Panc1 (cell line): ENCODE measurements at regions not wholly inside any gene's neighbourhood (a gene's known extent, or its start where the extent isn't known, plus 50 kb on each side); places are given as distances from the start of the nearest gene placed in this dataset.

Source experiments
- ATAC-seq: fragments of 200-7000 bp; cut with Tn5 transposase; 2 replicates; pipeline ENCODE4 v1.9.1; 2020; ENCODE audit warnings: mild to moderate bottlenecking, moderate library complexity
- BruUV-seq: library from RNA; stranded (reverse); fragments of 400-500 nt; replicated peaks from 2 replicates; lab custom pipeline; 2021; lab: Mats Ljungman, UMichigan
- CTCF ChIA-PET: fragments of 300-600 bp; sonication (Branson Sonifier 250); formaldehyde crosslinking; loops from one replicate; lab custom pipeline; 2022; ENCODE audit warnings: antibody characterized with exemption; lab: Charles Lee
- POLR2A ChIA-PET: fragments of 300-600 bp; sonication (Branson Sonifier 250); formaldehyde crosslinking; loops from one replicate; lab custom pipeline; 2022; ENCODE audit warnings: antibody characterized with exemption; lab: Charles Lee
- DNase-seq: peaks from one replicate; pipeline ENCODE4 v3.0.0-alpha.2; 2010; ENCODE audit warnings: low read depth, low spot score
- H3K27ac ChIP-seq: 2 replicates; pipeline ENCODE4 v1.5.1; 2011; ENCODE audit warnings: mild to moderate bottlenecking, low read length, inconsistent platforms
- H3K27me3 ChIP-seq: fragments of 200-500 bp; sonication (Bioruptor generic); 2 replicates; pipeline ENCODE4 v1.6.0; 2014; ENCODE audit warnings: low read length, inconsistent platforms; ENCODE audit not compliant: control insufficient read depth, insufficient read depth
- H3K36me3 ChIP-seq: fragments of 200-500 bp; sonication (Bioruptor generic); 2 replicates; pipeline ENCODE4 v1.5.1; 2014; ENCODE audit warnings: inconsistent platforms, mild to moderate bottlenecking, low read length, moderate library complexity; ENCODE audit not compliant: control insufficient read depth, insufficient read depth
- H3K4me1 ChIP-seq: 2 replicates; pipeline ENCODE4 v1.5.1; 2011; ENCODE audit warnings: inconsistent platforms, mild to moderate bottlenecking, low read length, moderate library complexity; ENCODE audit not compliant: control insufficient read depth, insufficient read depth
- H3K4me3 ChIP-seq, 2 experiments: 2 replicates each; pipeline ENCODE4 v1.5.1; 2011 to 2012; ENCODE audit warnings: low read depth in 2 of 2, low read length in 2 of 2, mild to moderate bottlenecking in 2 of 2, inconsistent platforms in 1 of 2, moderate library complexity in 1 of 2
- H3K9me3 ChIP-seq: fragments of 200-500 bp; sonication (Bioruptor generic); 2 replicates; pipeline ENCODE4 v1.5.1; 2014; ENCODE audit warnings: low read depth, mild to moderate bottlenecking, inconsistent platforms, low read length, moderate library complexity; ENCODE audit not compliant: control insufficient read depth, insufficient read depth
- POLR2AphosphoS5 ChIP-seq: IDR thresholded peaks from 2 replicates; pipeline ENCODE4 v1.6.1; 2012; ENCODE audit warnings: mild to moderate bottlenecking, low read depth, low read length, moderate library complexity
- SIN3A ChIP-seq: IDR thresholded peaks from 2 replicates; pipeline ENCODE4 v1.6.1; 2012; ENCODE audit warnings: low read depth, mild to moderate bottlenecking, low read length, moderate library complexity, borderline replicate concordance; ENCODE audit not compliant: insufficient read depth
- TCF7L2 ChIP-seq: IDR thresholded peaks from 2 replicates; pipeline ENCODE4 v1.6.1; 2011; ENCODE audit warnings: mild to moderate bottlenecking, low read depth, low read length, inconsistent platforms
- in situ Hi-C: cut with HindIII; loops from 2 replicates; pipeline ENCODE4 v1.10.0; 2016; ENCODE audit warnings: low sequenced_read_pairs, low pct_unique_long_range_greater_than_20kb
- intact Hi-C: fragments of 100-400 bp; cut with micrococcal nuclease; formaldehyde crosslinking; loops from one replicate; pipeline ENCODE4 v1.10.0; 2022; ENCODE audit not compliant: unreplicated experiment
- TF ChIP-seq, protein P1 (sequence below): fragments of 450-650 bp; IDR thresholded peaks from 2 replicates; pipeline ENCODE4 v1.5.1; 2017; ENCODE audit warnings: mild to moderate bottlenecking
- TF ChIP-seq, protein P2 (sequence below), 2 experiments: IDR thresholded peaks; 2 replicates each; pipeline ENCODE4 v1.6.1; 2011 to 2012; ENCODE audit warnings: low read depth in 2 of 2, control low read depth in 1 of 2, low read length in 1 of 2, mild to moderate bottlenecking in 1 of 2, moderate library complexity in 1 of 2; ENCODE audit not compliant: insufficient read depth in 1 of 2

DNA sequence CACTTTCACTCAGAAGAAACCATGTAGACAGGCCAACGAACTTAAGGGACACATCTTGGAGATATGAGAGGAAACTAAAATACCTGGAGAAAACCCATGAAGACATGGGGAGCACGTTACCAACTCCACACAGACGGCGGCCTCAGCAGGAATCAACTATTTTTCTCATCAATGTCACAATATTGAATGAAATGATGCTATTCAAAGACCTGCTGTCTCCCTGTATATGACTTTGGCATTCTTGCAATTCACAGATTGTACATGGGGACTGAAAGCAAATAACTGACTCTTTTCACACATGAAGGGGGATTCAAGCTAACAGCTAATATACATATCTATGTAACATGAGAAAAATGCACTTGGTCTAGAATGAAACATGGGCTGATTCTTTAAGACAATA is 869.0 kb downstream of the NXPH1 start:
- Histone ChIP-seq H3K4me3 (no peak overlapping the region), H3K9me3 (no peaks in the 10 kb centered on the region), H3K36me3 (no peaks in the 10 kb centered on the region), H3K27ac (no peak overlapping the region), H3K27me3 (no peaks in the 10 kb centered on the region), H3K4me1 (no peaks in the 10 kb centered on the region)
- in situ Hi-C loops (no loop called here), intact Hi-C loops (no loop called here)
- TF ChIP-seq POLR2AphosphoS5, result no peak
- TF ChIP-seq, protein P1, sequence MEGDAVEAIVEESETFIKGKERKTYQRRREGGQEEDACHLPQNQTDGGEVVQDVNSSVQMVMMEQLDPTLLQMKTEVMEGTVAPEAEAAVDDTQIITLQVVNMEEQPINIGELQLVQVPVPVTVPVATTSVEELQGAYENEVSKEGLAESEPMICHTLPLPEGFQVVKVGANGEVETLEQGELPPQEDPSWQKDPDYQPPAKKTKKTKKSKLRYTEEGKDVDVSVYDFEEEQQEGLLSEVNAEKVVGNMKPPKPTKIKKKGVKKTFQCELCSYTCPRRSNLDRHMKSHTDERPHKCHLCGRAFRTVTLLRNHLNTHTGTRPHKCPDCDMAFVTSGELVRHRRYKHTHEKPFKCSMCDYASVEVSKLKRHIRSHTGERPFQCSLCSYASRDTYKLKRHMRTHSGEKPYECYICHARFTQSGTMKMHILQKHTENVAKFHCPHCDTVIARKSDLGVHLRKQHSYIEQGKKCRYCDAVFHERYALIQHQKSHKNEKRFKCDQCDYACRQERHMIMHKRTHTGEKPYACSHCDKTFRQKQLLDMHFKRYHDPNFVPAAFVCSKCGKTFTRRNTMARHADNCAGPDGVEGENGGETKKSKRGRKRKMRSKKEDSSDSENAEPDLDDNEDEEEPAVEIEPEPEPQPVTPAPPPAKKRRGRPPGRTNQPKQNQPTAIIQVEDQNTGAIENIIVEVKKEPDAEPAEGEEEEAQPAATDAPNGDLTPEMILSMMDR, result no peak
- TF ChIP-seq TCF7L2, result no peak
- TF ChIP-seq, protein P2, sequence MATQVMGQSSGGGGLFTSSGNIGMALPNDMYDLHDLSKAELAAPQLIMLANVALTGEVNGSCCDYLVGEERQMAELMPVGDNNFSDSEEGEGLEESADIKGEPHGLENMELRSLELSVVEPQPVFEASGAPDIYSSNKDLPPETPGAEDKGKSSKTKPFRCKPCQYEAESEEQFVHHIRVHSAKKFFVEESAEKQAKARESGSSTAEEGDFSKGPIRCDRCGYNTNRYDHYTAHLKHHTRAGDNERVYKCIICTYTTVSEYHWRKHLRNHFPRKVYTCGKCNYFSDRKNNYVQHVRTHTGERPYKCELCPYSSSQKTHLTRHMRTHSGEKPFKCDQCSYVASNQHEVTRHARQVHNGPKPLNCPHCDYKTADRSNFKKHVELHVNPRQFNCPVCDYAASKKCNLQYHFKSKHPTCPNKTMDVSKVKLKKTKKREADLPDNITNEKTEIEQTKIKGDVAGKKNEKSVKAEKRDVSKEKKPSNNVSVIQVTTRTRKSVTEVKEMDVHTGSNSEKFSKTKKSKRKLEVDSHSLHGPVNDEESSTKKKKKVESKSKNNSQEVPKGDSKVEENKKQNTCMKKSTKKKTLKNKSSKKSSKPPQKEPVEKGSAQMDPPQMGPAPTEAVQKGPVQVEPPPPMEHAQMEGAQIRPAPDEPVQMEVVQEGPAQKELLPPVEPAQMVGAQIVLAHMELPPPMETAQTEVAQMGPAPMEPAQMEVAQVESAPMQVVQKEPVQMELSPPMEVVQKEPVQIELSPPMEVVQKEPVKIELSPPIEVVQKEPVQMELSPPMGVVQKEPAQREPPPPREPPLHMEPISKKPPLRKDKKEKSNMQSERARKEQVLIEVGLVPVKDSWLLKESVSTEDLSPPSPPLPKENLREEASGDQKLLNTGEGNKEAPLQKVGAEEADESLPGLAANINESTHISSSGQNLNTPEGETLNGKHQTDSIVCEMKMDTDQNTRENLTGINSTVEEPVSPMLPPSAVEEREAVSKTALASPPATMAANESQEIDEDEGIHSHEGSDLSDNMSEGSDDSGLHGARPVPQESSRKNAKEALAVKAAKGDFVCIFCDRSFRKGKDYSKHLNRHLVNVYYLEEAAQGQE (IDR thresholded peaks at IDR 0.05; ENCODE audit: insufficient read depth in 1 of 2, low read depth in 2 of 2, low read length in 1 of 2), result no peak
- BruUV-seq, result no TSS peak
- ChIA-PET POLR2A (no interaction called here), CTCF (no interaction called here)
- ATAC-seq (no peak), DNase-seq (no peak)

DNA sequence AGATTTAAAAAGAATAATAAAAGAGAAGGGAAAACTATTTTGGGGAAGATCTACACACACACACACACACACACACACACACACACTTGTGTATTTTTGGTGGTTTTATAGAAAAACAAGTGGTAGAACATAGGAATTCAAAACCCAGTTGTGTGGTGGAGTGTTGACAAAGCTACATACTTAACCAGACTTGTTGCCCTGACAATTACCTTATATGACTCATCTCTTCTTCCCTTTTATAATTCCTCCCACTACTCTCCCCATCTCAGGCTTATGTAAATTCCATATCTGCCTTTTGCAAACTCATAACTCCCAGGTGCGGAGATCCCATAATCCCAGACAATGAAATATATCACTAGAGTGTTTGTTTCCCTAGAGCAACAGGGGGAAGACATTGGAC is 873.7 kb downstream of the NXPH1 start:
- intact Hi-C loops (no loop called here), in situ Hi-C loops (no loop called here)
- no peak overlapping the region for H3K4me3 ChIP-seq
- POLR2A ChIA-PET, result no interaction called here
- CTCF ChIA-PET, result no interaction called here
- DNase-seq (no peak), ATAC-seq (no peak)
- no peaks in the 10 kb centered on the region for H3K4me1 ChIP-seq
- no peak for TF ChIP-seq TCF7L2
- H3K27ac ChIP-seq, result no peak overlapping the region
- H3K36me3 ChIP-seq, result no peaks in the 10 kb centered on the region
- H3K27me3 ChIP-seq, result no peaks in the 10 kb centered on the region
- no TSS peak for BruUV-seq
- peaks cover 4% of the 10 kb centered on the region; the same call in 1 of the 2 replicates for H3K9me3 ChIP-seq

DNA sequence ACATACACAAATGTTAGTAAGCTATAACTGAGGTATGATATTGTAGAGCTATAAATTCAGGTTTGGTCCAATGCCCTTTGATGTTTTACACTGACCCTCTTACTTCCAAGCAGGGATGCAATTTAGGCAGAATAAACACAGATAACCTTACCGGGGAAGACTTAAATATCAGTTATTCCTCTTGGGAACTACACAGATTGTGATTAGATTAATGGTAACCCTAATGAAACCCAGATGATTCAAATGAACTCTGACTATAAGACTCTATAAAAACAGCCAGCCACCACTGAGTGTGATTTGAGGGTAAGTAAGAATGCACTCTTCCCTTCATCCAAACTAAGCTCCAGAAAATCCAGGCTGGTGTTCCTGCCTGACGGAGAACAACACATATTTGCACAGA is 891.1 kb downstream of the NXPH1 start:
- no peak for DNase-seq
- no TSS peak for BruUV-seq
- no peak for ATAC-seq
- POLR2A ChIA-PET, result no interaction called here
- Histone ChIP-seq H3K36me3 (no peaks in the 10 kb centered on the region), H3K4me3 (no peak overlapping the region), H3K27me3 (no peaks in the 10 kb centered on the region), H3K4me1 (no peaks in the 10 kb centered on the region), H3K27ac (no peak overlapping the region), H3K9me3 (no peaks in the 10 kb centered on the region)
- in situ Hi-C loops (no loop called here), intact Hi-C loops (no loop called here)
- TF ChIP-seq, protein P2 (IDR thresholded peaks at IDR 0.05; ENCODE audit: insufficient read depth in 1 of 2, low read depth in 2 of 2, low read length in 1 of 2), result no peak
- TF ChIP-seq, protein P1, result no peak
- TF ChIP-seq POLR2AphosphoS5 (no peak), SIN3A (no peak), TCF7L2 (no peak)
- CTCF ChIA-PET, result no interaction called here
